ENCODE measurements at regions not wholly inside any gene's neighbourhood (a gene's known extent, or its start where the extent isn't known, plus 50 kb on each side); places are given as distances from the start of the nearest gene placed in this dataset.

GRCh38 chr11:109945626-109946321 is 147.4 kb upstream of the ZC3H12C start:
- FAIRE-seq (no peak), DNase-seq (ENCODE audit: insufficient read length, low spot score) (no peak)
- TF ChIP-seq CTCF (IDR thresholded peaks at IDR 0.05; ENCODE audit: insufficient read depth, missing control alignments), result no peak

- TF ChIP-seq CTCF (IDR thresholded peaks at IDR 0.05; ENCODE audit: insufficient read depth, missing control alignments), result peak; percentile 97
- no peak for DNase-seq (ENCODE audit: insufficient read length, low spot score)
- peak; percentile 80 for FAIRE-seq
These were observed 146.8 kb upstream of the ZC3H12C start for GRCh38 chr11:109946322-109946846.

- FAIRE-seq (no peak), DNase-seq (ENCODE audit: insufficient read length, low spot score) (no peak)
- no peak for TF ChIP-seq CTCF (IDR thresholded peaks at IDR 0.05; ENCODE audit: insufficient read depth, missing control alignments)
These were observed 138.7 kb upstream of the ZC3H12C start for GRCh38 chr11:109954534-109954933.

- TF ChIP-seq CTCF (IDR thresholded peaks at IDR 0.05; ENCODE audit: insufficient read depth, missing control alignments), result no peak
- no peak for FAIRE-seq
These were observed 136.9 kb upstream of the ZC3H12C start for GRCh38 chr11:109956124-109956793.

GRCh38 chr11:109957000-109957399 is 136.2 kb upstream of the ZC3H12C start:
- FAIRE-seq (no peak), DNase-seq (ENCODE audit: insufficient read length, low spot score) (no peak)
- no peak for TF ChIP-seq CTCF (IDR thresholded peaks at IDR 0.05; ENCODE audit: insufficient read depth, missing control alignments)

More at GRCh38 chr11:109956124-109956793, 136.9 kb upstream of the ZC3H12C start:
- no peak for DNase-seq (ENCODE audit: insufficient read length, low spot score)

- FAIRE-seq (no peak), DNase-seq (ENCODE audit: insufficient read length, low spot score) (no peak)
- no peak for TF ChIP-seq CTCF (IDR thresholded peaks at IDR 0.05; ENCODE audit: insufficient read depth, missing control alignments)
These were observed 135.6 kb upstream of the ZC3H12C start for GRCh38 chr11:109957601-109958000.
